SK-N-SH (cell line): ENCODE measurements at regions not wholly inside any gene's neighbourhood (a gene's known extent, or its start where the extent isn't known, plus 50 kb on each side); places are given as distances from the start of the nearest gene placed in this dataset.

Experiments used
- CTCF ChIA-PET: fragments of 300-600, 350-600 bp; formaldehyde crosslinking; extraction: SDS; loops from one replicate; lab custom pipeline; 2021; lab: Yijun Ruan, JAX
- POLR2A ChIA-PET: fragments of 350-600 bp; sonication (Branson Sonifier 250); formaldehyde crosslinking; extraction: SDS; loops from one replicate; lab custom pipeline; 2020; ENCODE audit warnings: antibody characterized with exemption, inconsistent platforms; lab: Yijun Ruan, JAX
- DNase-seq: peaks from one replicate; pipeline ENCODE4 v3.0.0; 2012
- H2AFZ ChIP-seq: fragments of 200-600 bp; sonication (generic); 2 replicates; pipeline ENCODE4 v1.8.1; 2016; ENCODE audit warnings: antibody characterized with exemption, mild to moderate bottlenecking, low read depth
- H3F3A ChIP-seq: fragments of 200-600 bp; sonication (generic); replicated peaks from 2 replicates; pipeline ENCODE3; 2016; ENCODE audit warnings: antibody characterized with exemption, mild to moderate bottlenecking; ENCODE audit not compliant: insufficient read depth
- H3K27ac ChIP-seq, 2 experiments: fragments of 200-500 bp in 1 of 2; fragments of 200-600 bp in 1 of 2; sonication (Bioruptor generic) in 1 of 2; sonication (generic), shearing (Covaris generic) in 1 of 2; 2 replicates each; pipeline versions ENCODE4 v1.5.1 to v1.6.1; 2014 to 2016; ENCODE audit warnings: low read depth in 2 of 2, inconsistent platforms in 1 of 2, low read length in 1 of 2, mild to moderate bottlenecking in 1 of 2, mixed read lengths in 1 of 2
- H3K27me3 ChIP-seq: fragments of 200-600 bp; sonication (generic), shearing (Covaris generic); 2 replicates; pipeline ENCODE4 v1.6.1; 2016; ENCODE audit warnings: mixed run types; ENCODE audit not compliant: insufficient read depth
- H3K36me3 ChIP-seq, 2 experiments: fragments of 200-500 bp in 1 of 2; fragments of 200-600 bp in 1 of 2; sonication (Bioruptor generic) in 1 of 2; sonication (generic) in 1 of 2; replicated peaks in 1 of 2; 2 replicates each; pipeline versions ENCODE3 to v1.5.1; 2014 to 2016; ENCODE audit warnings: low read length in 1 of 2, mild to moderate bottlenecking in 1 of 2; ENCODE audit not compliant: insufficient read depth in 2 of 2, control insufficient read depth in 1 of 2
- H3K4me1 ChIP-seq, 2 experiments: fragments of 200-500 bp in 1 of 2; fragments of 200-600 bp in 1 of 2; sonication (Bioruptor generic) in 1 of 2; sonication (generic), shearing (Covaris generic) in 1 of 2; 2 replicates each; pipeline versions ENCODE4 v1.5.1 to v1.6.1; 2014 to 2016; ENCODE audit warnings: low read depth in 1 of 2, low read length in 1 of 2, mixed run types in 1 of 2; ENCODE audit not compliant: insufficient read depth in 2 of 2, control insufficient read depth in 1 of 2
- H3K4me2 ChIP-seq: fragments of 200-600 bp; sonication (generic), shearing (Covaris generic); 2 replicates; pipeline ENCODE4 v1.6.1; 2017; ENCODE audit warnings: mixed run types
- H3K4me3 ChIP-seq, 2 experiments: fragments of 200-500 bp in 1 of 2; fragments of 200-600 bp in 1 of 2; sonication (Bioruptor generic) in 1 of 2; sonication (generic), shearing (Covaris generic) in 1 of 2; 2 replicates each; pipeline versions ENCODE4 v1.5.1 to v1.8.1; 2014 to 2016; ENCODE audit warnings: low read depth in 2 of 2, inconsistent platforms in 1 of 2, low read length in 1 of 2, mild to moderate bottlenecking in 1 of 2, mixed read lengths in 1 of 2, moderate library complexity in 1 of 2
- H3K79me2 ChIP-seq: fragments of 200-600 bp; sonication (generic); 2 replicates; pipeline ENCODE4 v1.8.1; 2017; ENCODE audit warnings: mild to moderate bottlenecking; ENCODE audit not compliant: insufficient read depth
- H3K9ac ChIP-seq: fragments of 200-600 bp; sonication (generic); 2 replicates; pipeline ENCODE4 v1.6.1; 2017; ENCODE audit warnings: mixed run types
- H3K9me2 ChIP-seq: fragments of 200-600 bp; sonication (generic); 2 replicates; pipeline ENCODE4 v1.6.1; 2017; ENCODE audit warnings: mixed run types
- H3K9me3 ChIP-seq: fragments of 200-600 bp; sonication (generic); 2 replicates; pipeline ENCODE4 v1.6.1; 2017; ENCODE audit warnings: mixed run types, mild to moderate bottlenecking, moderate library complexity
- H4K20me1 ChIP-seq: fragments of 200-600 bp; sonication (generic); 2 replicates; pipeline ENCODE4 v1.6.1; 2017; ENCODE audit warnings: mild to moderate bottlenecking, mixed run types; ENCODE audit not compliant: insufficient read depth
- EP300 ChIP-seq, 2 experiments: IDR thresholded peaks; 2 replicates each; pipeline versions ENCODE4 v1.4.0 to v1.6.1; 2012; ENCODE audit warnings: borderline replicate concordance in 1 of 2, low read depth in 1 of 2, low read length in 1 of 2
- FOSL2 ChIP-seq: IDR thresholded peaks from 2 replicates; pipeline ENCODE4 v1.4.0; 2012; ENCODE audit warnings: low read depth, mild to moderate bottlenecking, moderate library complexity, borderline replicate concordance
- FOXJ3 ChIP-seq: sonication (generic); formaldehyde crosslinking; IDR thresholded peaks from 2 replicates; pipeline ENCODE4 v1.5.1; 2020; ENCODE audit warnings: mild to moderate bottlenecking, missing genetic modification reagents
- FOXM1 ChIP-seq: IDR thresholded peaks from 2 replicates; pipeline ENCODE4 v1.4.0; 2012; ENCODE audit warnings: low read depth, mild to moderate bottlenecking
- IRF3 ChIP-seq: fragments of 150-350 bp; IDR thresholded peaks from 2 replicates; pipeline ENCODE4 v1.6.1; 2016; ENCODE audit warnings: mild to moderate bottlenecking, low read depth, low read length
- JUND ChIP-seq: IDR thresholded peaks from 2 replicates; pipeline ENCODE4 v1.4.0; 2012
- MAX ChIP-seq: IDR thresholded peaks from 2 replicates; pipeline ENCODE4 v1.4.0; 2012; ENCODE audit warnings: low read depth
- MEF2A ChIP-seq: IDR thresholded peaks from 2 replicates; pipeline ENCODE4 v1.4.0; 2012; ENCODE audit warnings: low read depth, borderline replicate concordance
- NFIC ChIP-seq: IDR thresholded peaks from 2 replicates; pipeline ENCODE4 v1.4.0; 2012; ENCODE audit warnings: borderline replicate concordance
- PBX3 ChIP-seq: IDR thresholded peaks from 2 replicates; pipeline ENCODE4; 2012
- POLR2AphosphoS5 ChIP-seq: IDR thresholded peaks from 2 replicates; pipeline ENCODE4 v1.6.1; 2012; ENCODE audit warnings: low read depth, low read length
- RCOR1 ChIP-seq: fragments of 150-350 bp; IDR thresholded peaks from 2 replicates; pipeline ENCODE4 v1.6.1; 2017; ENCODE audit warnings: antibody characterized with exemption, low read length
- REST ChIP-seq: IDR thresholded peaks from 2 replicates; pipeline ENCODE4 v1.6.1; 2012; ENCODE audit warnings: mild to moderate bottlenecking, low read depth, low read length, moderate library complexity
- RFX5 ChIP-seq: IDR thresholded peaks from 2 replicates; pipeline ENCODE4 v1.6.1; 2012; ENCODE audit warnings: mild to moderate bottlenecking, improper control_type of control experiment, low read length
- RXRA ChIP-seq: IDR thresholded peaks from 2 replicates; pipeline ENCODE4 v1.4.0; 2012; ENCODE audit warnings: low read depth, mild to moderate bottlenecking, borderline replicate concordance
- SIN3A ChIP-seq: IDR thresholded peaks from 2 replicates; pipeline ENCODE4 v1.6.1; 2012; ENCODE audit warnings: low read depth, mild to moderate bottlenecking, low read length, moderate library complexity, borderline replicate concordance
- TAF1 ChIP-seq: IDR thresholded peaks from 2 replicates; pipeline ENCODE4 v1.6.1; 2012; ENCODE audit warnings: low read depth, mild to moderate bottlenecking, low read length, moderate library complexity, borderline replicate concordance
- TCF12 ChIP-seq: IDR thresholded peaks from 2 replicates; pipeline ENCODE4 v1.4.0; 2012
- TEAD4 ChIP-seq: IDR thresholded peaks from 2 replicates; pipeline ENCODE4 v1.4.0; 2012; ENCODE audit warnings: mild to moderate bottlenecking, borderline replicate concordance; ENCODE audit not compliant: insufficient read depth
- WGBS: methylation state at CpG from one replicate; pipeline ENCODE4 v1.1.6; 2017; ENCODE audit warnings: low lambda C conversion rate; 5-methylcytosine and 5-hydroxymethylcytosine counted together
- TF ChIP-seq, protein P1 (sequence below): IDR thresholded peaks from 2 replicates; pipeline ENCODE4 v1.4.0; 2012; ENCODE audit warnings: low read depth, borderline replicate concordance
- TF ChIP-seq, protein P2 (sequence below): fragments of 150-350 bp; IDR thresholded peaks from 2 replicates; pipeline ENCODE4 v1.6.1; 2017; ENCODE audit warnings: antibody characterized with exemption, low read length, low read depth, borderline replicate concordance

DNA sequence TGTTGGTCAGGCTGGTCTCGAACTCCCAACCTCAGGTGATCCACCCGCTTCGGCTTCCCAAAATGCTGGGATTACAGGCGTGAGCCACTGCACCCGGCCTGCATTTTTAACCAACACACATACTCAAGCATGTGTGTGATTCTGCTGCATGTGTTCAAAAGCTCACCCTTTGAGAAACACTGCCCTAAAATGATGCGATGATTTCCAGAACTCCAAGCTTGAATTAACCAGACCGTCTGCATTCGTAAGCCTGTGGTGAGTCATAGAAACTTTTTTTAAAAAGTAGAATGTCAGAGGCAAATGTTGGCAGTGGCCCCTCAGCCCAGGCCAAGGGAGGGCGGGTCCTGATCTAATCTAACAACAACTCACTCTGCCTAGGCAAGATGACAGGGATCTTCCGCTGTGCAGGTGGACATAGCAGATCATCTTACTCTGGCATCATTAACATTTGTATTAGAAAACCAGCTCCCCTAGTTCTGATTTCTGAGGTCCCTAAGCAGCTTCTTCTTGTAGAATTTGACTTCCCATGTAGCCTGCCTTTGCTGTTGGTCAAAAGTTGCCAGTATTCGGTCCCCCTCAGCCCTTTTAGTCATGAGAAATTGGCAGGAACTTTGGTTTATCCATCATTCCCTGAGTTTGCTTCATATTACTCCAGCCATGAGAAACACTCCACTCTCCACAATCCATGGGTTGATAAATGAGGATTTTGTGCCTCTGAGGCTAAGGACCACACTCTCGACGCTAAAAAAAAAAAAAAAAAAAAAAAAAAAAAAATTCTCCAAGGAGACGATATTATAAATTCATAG, 190.4 kb downstream of the SKIDA1 start:
- peak overlapping the region; percentile 61 for H3K4me2 ChIP-seq
- H3K9me3 ChIP-seq, result no peaks in the 10 kb centered on the region
- H3K36me3 ChIP-seq, result no peaks in the 10 kb centered on the region
- DNase-seq, result no peak
- H3K27ac ChIP-seq, result peak overlapping the region; percentile 53 to 93; a peak in 3 of 4 replicates
- peak overlapping the region; percentile 43; the same call in 1 of the 2 replicates for H3K9ac ChIP-seq
- H3F3A ChIP-seq, result peaks cover 26% of the 10 kb centered on the region
- H2AFZ ChIP-seq, result no peak overlapping the region
- TF ChIP-seq RCOR1 (0 out of 2 replicates have a peak, but pooled peaks have one; percentile 24), TEAD4 (peak; percentile 82), TCF12 (peak; percentile 96), IRF3 (no peak), NFIC (peak; percentile 98), JUND (peak; percentile 94), TAF1 (no peak), SIN3A (peak; percentile 68), FOSL2 (peak; percentile 94), RFX5 (no peak), PBX3 (peak; percentile 91), MAX (peak; percentile 75; the same call in 1 of the 2 replicates), FOXJ3 (CRISPR knock-in tag) (no peak), REST (no peak), EP300 (IDR thresholded peaks at IDR 0.05; ENCODE audit: borderline replicate concordance in 1 of 2, low read depth in 1 of 2, low read length in 1 of 2) (peak in 1 of 2 experiments; percentile 90; a peak in 2 of 4 replicates), POLR2AphosphoS5 (peak; percentile 60; the same call in 1 of the 2 replicates), RXRA (peak; percentile 77), FOXM1 (no peak), MEF2A (peak; percentile 70; the same call in 1 of the 2 replicates)
- TF ChIP-seq, protein P1, sequence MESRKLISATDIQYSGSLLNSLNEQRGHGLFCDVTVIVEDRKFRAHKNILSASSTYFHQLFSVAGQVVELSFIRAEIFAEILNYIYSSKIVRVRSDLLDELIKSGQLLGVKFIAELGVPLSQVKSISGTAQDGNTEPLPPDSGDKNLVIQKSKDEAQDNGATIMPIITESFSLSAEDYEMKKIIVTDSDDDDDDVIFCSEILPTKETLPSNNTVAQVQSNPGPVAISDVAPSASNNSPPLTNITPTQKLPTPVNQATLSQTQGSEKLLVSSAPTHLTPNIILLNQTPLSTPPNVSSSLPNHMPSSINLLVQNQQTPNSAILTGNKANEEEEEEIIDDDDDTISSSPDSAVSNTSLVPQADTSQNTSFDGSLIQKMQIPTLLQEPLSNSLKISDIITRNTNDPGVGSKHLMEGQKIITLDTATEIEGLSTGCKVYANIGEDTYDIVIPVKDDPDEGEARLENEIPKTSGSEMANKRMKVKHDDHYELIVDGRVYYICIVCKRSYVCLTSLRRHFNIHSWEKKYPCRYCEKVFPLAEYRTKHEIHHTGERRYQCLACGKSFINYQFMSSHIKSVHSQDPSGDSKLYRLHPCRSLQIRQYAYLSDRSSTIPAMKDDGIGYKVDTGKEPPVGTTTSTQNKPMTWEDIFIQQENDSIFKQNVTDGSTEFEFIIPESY, result no peak
- TF ChIP-seq, protein P2, sequence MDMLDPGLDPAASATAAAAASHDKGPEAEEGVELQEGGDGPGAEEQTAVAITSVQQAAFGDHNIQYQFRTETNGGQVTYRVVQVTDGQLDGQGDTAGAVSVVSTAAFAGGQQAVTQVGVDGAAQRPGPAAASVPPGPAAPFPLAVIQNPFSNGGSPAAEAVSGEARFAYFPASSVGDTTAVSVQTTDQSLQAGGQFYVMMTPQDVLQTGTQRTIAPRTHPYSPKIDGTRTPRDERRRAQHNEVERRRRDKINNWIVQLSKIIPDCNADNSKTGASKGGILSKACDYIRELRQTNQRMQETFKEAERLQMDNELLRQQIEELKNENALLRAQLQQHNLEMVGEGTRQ, result no peak
- peaks cover 5 to 30% of the 10 kb centered on the region in 2 experiments; a peak in 3 of 4 replicates for H3K4me1 ChIP-seq
- no peak overlapping the region for H3K4me3 ChIP-seq
- WGBS, result 30% methylated on average over 14 of the region's 14 CpGs
- H3K27me3 ChIP-seq, result no peaks in the 10 kb centered on the region
- CTCF ChIA-PET, result interaction anchor here (0.6 to 2.2 kb wide), 3 partner anchors 10 to 489 kb away, joined by 3 to 5 read pairs (median 4); no protein-coding TSS in a partner anchor
- POLR2A ChIA-PET, result no interaction called here
- H3K9me2 ChIP-seq, result no peaks in the 10 kb centered on the region
- H3K79me2 ChIP-seq, result no peaks in the 10 kb centered on the region
- no peaks in the 10 kb centered on the region for H4K20me1 ChIP-seq
